ENCODE measurements at regions not wholly inside any gene's neighbourhood (a gene's known extent, or its start where the extent isn't known, plus 50 kb on each side); places are given as distances from the start of the nearest gene placed in this dataset.

DNA sequence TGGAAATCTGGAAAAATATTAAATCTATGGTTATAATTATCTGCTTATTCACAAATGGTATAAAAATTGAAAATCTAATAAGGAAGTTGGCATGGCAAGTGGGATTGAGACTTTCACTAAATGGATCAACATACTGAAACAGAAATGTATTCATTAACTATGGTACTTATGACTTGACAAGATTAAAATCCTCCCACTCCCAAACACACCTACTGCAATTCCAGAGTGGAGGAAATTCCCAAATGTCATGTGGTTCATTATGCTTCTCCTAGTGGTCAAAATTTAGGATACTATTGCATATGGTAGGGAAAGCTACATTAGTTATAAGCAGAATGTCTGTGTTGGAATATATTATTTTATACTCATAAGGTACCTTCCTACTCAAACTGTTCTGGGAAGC lies 265.3 kb upstream of the PRICKLE1 start:
- no peak for TF ChIP-seq CTCF (IDR thresholded peaks at IDR 0.05; ENCODE audit: low read depth, low read length)
- TF ChIP-seq, protein P1, sequence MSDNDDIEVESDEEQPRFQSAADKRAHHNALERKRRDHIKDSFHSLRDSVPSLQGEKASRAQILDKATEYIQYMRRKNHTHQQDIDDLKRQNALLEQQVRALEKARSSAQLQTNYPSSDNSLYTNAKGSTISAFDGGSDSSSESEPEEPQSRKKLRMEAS (IDR thresholded peaks at IDR 0.05; ENCODE audit: low read depth, low read length) = no peak
